ENCODE measurements at regions not wholly inside any gene's neighbourhood (a gene's known extent, or its start where the extent isn't known, plus 50 kb on each side); places are given as distances from the start of the nearest gene placed in this dataset.

GRCh38 chr1:9482816-9483572 lies 56.3 kb upstream of the SLC25A33 start:
- Mint-ChIP-seq H3K27ac (no peak overlapping the region), H3K4me3 (no peak overlapping the region)

GRCh38 chr1:9486466-9487140 lies 52.7 kb upstream of the SLC25A33 start:
- Mint-ChIP-seq H3K27me3 (ENCODE audit: low read depth in 3 of 3) (peaks cover 0 to 4% (median 0%) of the 10 kb centered on the region in 3 donors), H3K9me3 (no peaks in the 10 kb centered on the region), H3K27ac (no peak overlapping the region), H3K4me3 (no peak overlapping the region), H3K36me3 (no peaks in the 10 kb centered on the region), H3K4me1 (no peaks in the 10 kb centered on the region)
- DNase-seq: no peak

More at GRCh38 chr1:9482816-9483572, 56.3 kb upstream of the SLC25A33 start:
- DNase-seq: no peak
- no peaks in the 10 kb centered on the region for H3K36me3 Mint-ChIP-seq
- H3K4me1 Mint-ChIP-seq: no peaks in the 10 kb centered on the region
- H3K9me3 Mint-ChIP-seq: no peaks in the 10 kb centered on the region
- H3K27me3 Mint-ChIP-seq (ENCODE audit: low read depth in 3 of 3): peaks cover 0 to 6% (median 2%) of the 10 kb centered on the region in 3 donors
